GM23248 (cell line): ENCODE measurements at regions not wholly inside any gene's neighbourhood (a gene's known extent, or its start where the extent isn't known, plus 50 kb on each side); places are given as distances from the start of the nearest gene placed in this dataset.

Experiments used
- DNase-seq: peaks from one replicate; pipeline ENCODE4 v3.0.0-alpha.2; 2015
- H2AFZ ChIP-seq: fragments of 200-600 bp; sonication (generic); 2 replicates; pipeline ENCODE4 v1.6.1; 2016; ENCODE audit warnings: antibody characterized with exemption
- H3F3A ChIP-seq: fragments of 200-600 bp; sonication (generic); 2 replicates; pipeline ENCODE4 v1.6.1; 2016; ENCODE audit warnings: mild to moderate bottlenecking, antibody characterized with exemption, mixed run types; ENCODE audit not compliant: insufficient read depth
- H3K27ac ChIP-seq: fragments of 200-600 bp; sonication (generic); 2 replicates; pipeline ENCODE4 v1.5.1; 2016; ENCODE audit warnings: mild to moderate bottlenecking
- H3K27me3 ChIP-seq: fragments of 200-600 bp; sonication (generic); replicated peaks from 2 replicates; pipeline ENCODE4 v1.6.1; 2016; ENCODE audit warnings: mild to moderate bottlenecking; ENCODE audit not compliant: insufficient read depth
- H3K36me3 ChIP-seq: fragments of 200-600 bp; sonication (generic); 2 replicates; pipeline ENCODE4 v1.6.1; 2016; ENCODE audit warnings: low read depth, mild to moderate bottlenecking
- H3K4me1 ChIP-seq: fragments of 200-600 bp; sonication (generic); 2 replicates; pipeline ENCODE4 v1.6.1; 2016; ENCODE audit warnings: mild to moderate bottlenecking; ENCODE audit not compliant: insufficient read depth
- H3K4me2 ChIP-seq: fragments of 200-600 bp; sonication (generic); one replicate; pipeline ENCODE4 v1.6.1; 2016; ENCODE audit warnings: mild to moderate bottlenecking; ENCODE audit not compliant: unreplicated experiment
- H3K4me3 ChIP-seq: fragments of 200-600 bp; sonication (generic); 2 replicates; pipeline ENCODE4 v1.5.1; 2016; ENCODE audit warnings: mild to moderate bottlenecking
- H3K79me2 ChIP-seq: fragments of 200-600 bp; sonication (generic); 2 replicates; pipeline ENCODE4 v1.6.1; 2016; ENCODE audit warnings: mild to moderate bottlenecking; ENCODE audit not compliant: insufficient read depth
- H3K9ac ChIP-seq: fragments of 200-600 bp; sonication (generic); 2 replicates; pipeline ENCODE4 v1.6.1; 2016; ENCODE audit warnings: mild to moderate bottlenecking
- H3K9me2 ChIP-seq: fragments of 200-600 bp; sonication (generic); 2 replicates; pipeline ENCODE4 v1.6.1; 2016; ENCODE audit warnings: mixed run types, mild to moderate bottlenecking, moderate library complexity; ENCODE audit not compliant: insufficient read depth
- H3K9me3 ChIP-seq: fragments of 200-600 bp; sonication (generic); one replicate; pipeline ENCODE4 v1.6.1; 2017; ENCODE audit warnings: low read depth
- H4K20me1 ChIP-seq: fragments of 200-600 bp; sonication (generic); 2 replicates; pipeline ENCODE4 v1.6.0; 2016; ENCODE audit not compliant: insufficient read depth
- EZH2 ChIP-seq: fragments of 200-600 bp; sonication (generic); IDR thresholded peaks from 2 replicates; pipeline ENCODE4 v1.6.1; 2018; ENCODE audit warnings: antibody characterized with exemption, mild to moderate bottlenecking; ENCODE audit not compliant: insufficient read depth, poor library complexity, severe bottlenecking
- EZH2phosphoT487 ChIP-seq: fragments of 200-600 bp; sonication (generic); IDR thresholded peaks from 2 replicates; pipeline ENCODE4 v1.6.1; 2018; ENCODE audit warnings: antibody characterized with exemption, moderate library complexity, mild to moderate bottlenecking, low read depth; ENCODE audit not compliant: insufficient read depth
- WGBS, 2 experiments: methylation state at CpG; one replicate each; pipeline ENCODE4 v1.1.6; 2015 to 2017; ENCODE audit warnings: low lambda C conversion rate in 2 of 2, low coverage in 1 of 2; ENCODE audit errors: missing lambda C conversion rate in 2 of 2; 5-methylcytosine and 5-hydroxymethylcytosine counted together
- in situ Hi-C: fragments of 300-500 bp; cut with MboI; formaldehyde crosslinking; loops from 2 replicates; pipeline ENCODE4 v1.15.0; 2020

DNA sequence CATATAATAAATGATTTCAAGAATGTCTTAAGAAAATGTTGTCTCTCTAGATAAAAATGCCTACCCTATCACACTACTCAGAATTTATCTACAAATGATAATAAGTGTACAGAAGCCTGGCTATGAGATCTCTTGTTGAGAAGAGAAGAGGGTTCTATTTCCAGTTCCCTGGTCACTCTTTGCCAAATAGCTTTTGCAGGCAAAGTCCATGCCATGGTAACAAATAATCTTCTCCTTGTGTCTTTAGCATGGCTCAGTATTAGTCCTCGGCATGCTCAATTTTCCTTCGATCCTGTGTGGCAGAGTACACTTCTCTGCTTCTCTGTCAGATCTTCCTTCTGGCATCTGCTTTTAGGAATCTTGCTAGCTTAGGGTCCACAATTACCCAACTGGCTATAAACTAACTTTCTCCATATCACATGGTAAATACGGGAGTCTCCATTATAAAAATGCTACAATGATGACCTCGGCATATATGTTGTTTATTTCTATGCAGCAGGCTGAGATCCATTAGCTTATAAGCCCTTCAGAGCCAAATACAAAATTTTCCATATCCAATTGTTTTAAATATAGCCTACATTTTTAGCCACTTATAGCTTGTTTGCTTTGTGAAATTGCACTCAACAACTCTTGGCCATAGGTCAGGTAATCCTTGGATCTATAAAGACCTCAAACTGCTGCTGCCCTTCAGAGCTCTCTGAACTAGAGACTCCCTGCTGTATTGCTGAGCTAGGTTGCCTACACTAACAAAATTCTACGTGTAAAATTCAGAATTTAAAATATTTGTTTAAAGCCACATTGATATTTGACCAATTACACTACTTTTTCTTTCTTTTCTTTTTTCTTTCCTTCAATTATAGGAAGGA, 157.5 kb downstream of the FSIP2 start:
- Histone ChIP-seq H3K4me1 (no peaks in the 10 kb centered on the region), H3F3A (no peaks in the 10 kb centered on the region), H3K4me3 (no peak overlapping the region), H3K9me2 (no peaks in the 10 kb centered on the region), H4K20me1 (no peaks in the 10 kb centered on the region), H3K9ac (no peak overlapping the region), H3K36me3 (no peaks in the 10 kb centered on the region), H3K27ac (no peak overlapping the region), H3K79me2 (no peaks in the 10 kb centered on the region), H3K9me3 (no peaks in the 10 kb centered on the region), H2AFZ (no peak overlapping the region), H3K27me3 (no peaks in the 10 kb centered on the region), H3K4me2 (no peak overlapping the region)
- no peak for DNase-seq
- WGBS, 2 experiments, result 40 to 47% methylated on average over 5 of the region's 5 CpGs
- in situ Hi-C loops, result no loop called here
- TF ChIP-seq EZH2 (no peak), EZH2phosphoT487 (no peak)

DNA sequence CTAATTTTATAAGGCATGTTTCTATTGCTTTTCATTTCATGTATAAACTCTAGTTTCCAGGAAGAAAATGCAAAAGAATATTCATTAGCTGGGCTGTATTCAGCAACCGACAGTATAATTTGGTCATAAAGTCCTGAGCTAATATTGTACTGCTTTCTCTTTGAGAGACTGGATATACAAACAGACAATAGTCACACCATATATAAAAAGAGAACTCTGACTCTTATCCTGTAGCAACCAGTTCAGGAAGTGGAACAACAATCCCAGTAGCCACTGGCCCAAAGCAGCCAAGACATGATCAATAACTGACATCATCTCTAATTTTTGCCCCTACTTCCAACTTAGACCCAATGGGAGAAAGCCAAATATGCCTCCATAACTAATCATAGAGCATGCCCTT, 160.8 kb downstream of the FSIP2 start:
- Histone ChIP-seq H2AFZ (no peak overlapping the region), H3K27me3 (no peaks in the 10 kb centered on the region), H3K79me2 (no peaks in the 10 kb centered on the region), H3K4me2 (no peak overlapping the region), H3K4me3 (no peak overlapping the region), H3K9me2 (no peaks in the 10 kb centered on the region), H3K27ac (no peak overlapping the region), H4K20me1 (no peaks in the 10 kb centered on the region), H3K36me3 (no peaks in the 10 kb centered on the region), H3K9ac (no peak overlapping the region), H3K9me3 (no peaks in the 10 kb centered on the region), H3K4me1 (no peaks in the 10 kb centered on the region), H3F3A (no peaks in the 10 kb centered on the region)
- TF ChIP-seq EZH2 (no peak), EZH2phosphoT487 (no peak)
- in situ Hi-C loops, result no loop called here
- WGBS, 2 experiments, result 58 to 72% methylated on average over 1 of the region's 1 CpG
- no peak for DNase-seq

DNA sequence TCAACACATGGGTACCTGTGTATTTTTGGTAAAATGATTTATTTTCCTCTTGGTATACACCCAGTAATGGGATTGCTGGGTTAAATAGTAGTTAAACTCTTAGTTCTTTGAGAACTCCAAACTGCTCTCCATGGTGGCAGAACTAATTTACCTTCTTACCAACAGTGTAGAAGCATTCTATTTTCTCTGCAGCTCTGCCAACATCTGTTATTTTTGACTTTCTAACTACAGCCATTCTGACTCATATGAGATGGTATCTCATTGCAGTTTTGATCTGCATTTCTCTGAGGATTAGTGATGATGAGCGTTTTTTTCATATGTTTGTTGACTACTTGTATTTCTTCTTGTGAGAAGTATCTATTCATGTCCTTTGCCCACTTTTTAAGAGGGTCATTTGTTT, 180.6 kb downstream of the FSIP2 start:
- no peaks in the 10 kb centered on the region for H3K4me1 ChIP-seq
- H3K4me3 ChIP-seq, result no peak overlapping the region
- H3K4me2 ChIP-seq, result no peak overlapping the region
- H3K9me2 ChIP-seq, result no peaks in the 10 kb centered on the region
- H3K9ac ChIP-seq, result no peak overlapping the region
- no peaks in the 10 kb centered on the region for H3F3A ChIP-seq
- no peaks in the 10 kb centered on the region for H4K20me1 ChIP-seq
- in situ Hi-C loops, result no loop called here
- H3K27me3 ChIP-seq, result no peaks in the 10 kb centered on the region
- H3K36me3 ChIP-seq, result no peaks in the 10 kb centered on the region
- TF ChIP-seq EZH2 (no peak), EZH2phosphoT487 (no peak)
- H3K79me2 ChIP-seq, result no peaks in the 10 kb centered on the region
- no peak overlapping the region for H3K27ac ChIP-seq
- 28 to 35% methylated on average over 1 of the region's 1 CpG for WGBS, 2 experiments
- H2AFZ ChIP-seq, result no peak overlapping the region
- peak; percentile 17 for DNase-seq
- H3K9me3 ChIP-seq, result no peaks in the 10 kb centered on the region

DNA sequence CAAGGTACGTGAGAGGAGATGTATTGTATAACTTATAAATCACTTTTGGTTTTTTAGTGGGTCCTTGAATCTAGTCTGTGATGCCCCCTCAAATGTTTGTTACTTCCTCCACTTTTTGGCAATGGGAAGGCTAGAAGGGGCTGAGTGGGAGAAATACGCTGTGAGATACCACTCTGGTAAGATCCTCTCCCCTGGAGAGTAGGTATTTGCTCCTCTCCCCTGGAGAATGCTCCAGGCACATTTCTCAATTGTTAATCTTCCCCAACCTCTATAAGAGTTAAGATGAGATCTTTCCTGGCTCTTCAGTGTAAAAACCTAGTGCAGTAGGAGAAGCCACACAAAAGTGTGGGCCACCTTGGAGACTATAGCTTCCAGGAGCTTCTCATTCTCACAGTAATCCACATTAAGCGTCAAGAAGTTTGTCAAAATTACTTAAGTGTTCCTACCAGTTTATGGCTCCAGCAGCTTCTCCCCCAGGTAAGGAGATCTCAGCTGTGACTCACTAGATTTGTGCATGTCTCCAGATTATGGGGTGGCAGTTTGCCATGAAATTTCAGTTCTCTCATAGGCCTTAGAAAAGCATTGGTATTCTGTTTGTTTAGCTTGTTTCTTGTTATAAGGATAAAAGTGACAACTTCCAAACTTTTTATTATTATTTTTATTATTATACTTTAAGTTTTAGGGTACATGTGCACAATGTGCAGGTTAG, 182.6 kb downstream of the FSIP2 start:
- H3K4me1 ChIP-seq, result no peaks in the 10 kb centered on the region
- no peaks in the 10 kb centered on the region for H3K27me3 ChIP-seq
- H3K27ac ChIP-seq, result no peak overlapping the region
- H3K79me2 ChIP-seq, result no peaks in the 10 kb centered on the region
- no peak for DNase-seq
- no peaks in the 10 kb centered on the region for H3K36me3 ChIP-seq
- no peak overlapping the region for H3K9ac ChIP-seq
- no peak for TF ChIP-seq EZH2phosphoT487
- TF ChIP-seq EZH2, result no peak
- in situ Hi-C loops, result no loop called here
- no peak overlapping the region for H3K4me3 ChIP-seq
- no peaks in the 10 kb centered on the region for H4K20me1 ChIP-seq
- H3K4me2 ChIP-seq, result no peak overlapping the region
- no peaks in the 10 kb centered on the region for H3F3A ChIP-seq
- no peaks in the 10 kb centered on the region for H3K9me3 ChIP-seq
- WGBS, 2 experiments, result 64 to 72% methylated on average over 3 of the region's 3 CpGs
- H3K9me2 ChIP-seq, result no peaks in the 10 kb centered on the region
- no peak overlapping the region for H2AFZ ChIP-seq
